ENCODE measurements at regions not wholly inside any gene's neighbourhood (a gene's known extent, or its start where the extent isn't known, plus 50 kb on each side); places are given as distances from the start of the nearest gene placed in this dataset.
"Not testable (repeated sequence)": the region's sequence is repeated elsewhere in the genome, so short reads cannot be mapped to it uniquely, and the experiment has no call there.

DNA sequence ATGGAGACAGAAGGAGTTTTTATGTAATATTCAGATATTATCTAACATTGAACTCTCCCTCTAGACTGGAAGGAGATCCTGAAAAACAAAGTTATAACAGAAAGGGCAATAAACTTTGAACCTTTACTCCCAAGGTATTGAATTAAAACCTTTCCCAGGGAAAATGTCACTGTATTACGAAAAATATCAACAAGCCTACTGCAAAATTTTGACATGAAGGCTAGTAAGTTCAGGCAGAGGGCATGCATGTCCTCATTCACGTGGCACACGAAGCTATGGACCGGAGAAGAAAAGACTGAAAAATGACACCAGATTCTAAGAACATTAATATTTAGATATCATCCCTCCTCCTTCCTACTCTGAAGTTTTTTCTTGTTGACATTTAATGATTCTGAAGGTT is 638.8 kb downstream of the LRRC70 start:
- no peak for DNase-seq (ENCODE audit: low read depth in 2 of 3, low spot score in 1 of 3)

DNA sequence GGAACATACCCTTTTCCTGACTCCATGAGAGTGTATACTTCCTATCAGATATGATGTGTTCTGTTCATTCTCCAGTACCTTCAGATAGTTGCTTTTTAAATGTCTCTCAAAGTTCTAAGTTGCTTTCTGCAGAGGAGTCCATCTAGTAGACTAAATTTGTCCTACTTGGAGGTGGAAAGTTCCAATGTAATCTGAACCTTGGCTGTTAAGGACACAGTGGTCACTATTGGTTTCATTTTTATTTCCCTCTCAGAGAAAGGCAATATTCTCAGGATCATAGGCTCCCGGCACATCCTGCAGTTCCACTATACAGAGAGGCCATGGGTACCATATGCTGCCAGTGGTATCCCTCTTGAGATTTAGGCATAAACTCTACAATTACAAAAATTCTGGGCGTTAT is 634.6 kb downstream of the LRRC70 start:
- DNase-seq (ENCODE audit: low read depth in 2 of 3, low spot score in 1 of 3) = no peak

DNA sequence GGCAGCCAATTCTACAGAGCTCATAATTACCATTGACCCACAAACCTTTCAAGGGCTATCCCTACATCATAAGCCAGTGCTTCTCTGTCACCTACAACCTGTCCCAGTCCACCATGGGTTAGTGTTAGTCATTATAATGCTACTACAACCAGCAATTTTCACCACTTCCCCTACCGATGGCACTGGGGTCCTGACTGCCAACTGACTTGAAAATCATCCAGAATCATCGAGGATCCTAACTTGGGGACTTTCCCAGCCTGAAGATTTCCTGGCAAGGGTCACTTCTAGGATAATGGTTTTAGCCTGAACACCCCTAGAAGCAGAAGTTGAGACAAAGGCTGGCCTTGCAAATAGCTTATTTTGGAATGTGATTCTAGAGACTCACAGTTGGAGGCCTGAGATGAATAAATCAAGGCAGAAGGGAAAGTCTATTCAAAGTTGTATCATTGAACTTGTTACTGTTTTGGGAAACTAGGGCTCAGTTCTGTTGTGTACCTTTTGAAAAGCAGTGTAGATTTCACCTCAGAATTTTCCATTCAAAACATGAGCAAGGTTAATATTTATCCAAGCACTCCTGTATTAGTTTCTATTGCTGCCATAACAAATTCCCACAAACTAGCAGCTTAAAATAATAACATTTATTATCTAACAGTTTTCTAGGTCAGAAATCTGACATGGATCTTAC is 633.0 kb downstream of the LRRC70 start:
- no peak for DNase-seq (ENCODE audit: low read depth in 2 of 3, low spot score in 1 of 3)

DNA sequence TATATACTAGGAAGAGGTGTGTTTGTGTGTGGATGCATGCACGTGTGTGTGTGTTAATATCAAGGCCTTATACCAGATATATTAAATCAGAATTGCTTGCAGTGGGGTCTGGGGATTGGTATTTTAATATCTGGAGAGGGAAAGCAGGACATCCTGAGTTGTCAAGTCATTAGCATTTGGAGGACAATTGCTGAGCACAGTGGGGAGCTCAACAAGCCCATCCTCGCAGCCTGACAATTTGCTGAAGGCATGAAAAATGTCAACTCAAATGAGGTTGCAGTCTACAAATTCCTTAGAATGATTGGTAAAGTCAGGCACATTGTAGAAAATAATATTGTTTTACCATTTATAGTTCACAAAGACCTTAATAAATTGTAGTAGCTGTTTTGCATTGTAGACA is 627.4 kb downstream of the LRRC70 start:
- no peak for DNase-seq (ENCODE audit: low read depth in 2 of 3, low spot score in 1 of 3)

DNA sequence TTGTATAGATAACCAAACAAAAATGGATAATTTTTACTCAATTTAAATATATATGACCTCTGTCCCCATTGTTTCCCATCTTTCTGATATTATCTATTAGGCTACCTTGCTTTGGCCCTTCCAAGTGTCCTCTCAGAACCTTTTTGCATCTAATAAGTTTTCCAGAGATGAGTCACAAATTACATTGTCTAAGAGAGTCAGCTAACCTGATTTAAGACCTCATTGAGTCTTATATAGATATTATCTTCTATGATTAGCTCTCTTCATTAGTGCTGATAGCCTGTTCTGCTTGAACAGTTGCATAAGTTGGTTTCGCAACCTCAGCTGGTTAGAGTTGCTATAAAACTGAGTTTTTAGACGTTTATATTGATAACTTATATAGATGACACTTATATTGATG is 623.1 kb downstream of the LRRC70 start:
- no peak for DNase-seq (ENCODE audit: low read depth in 2 of 3, low spot score in 1 of 3)

DNA sequence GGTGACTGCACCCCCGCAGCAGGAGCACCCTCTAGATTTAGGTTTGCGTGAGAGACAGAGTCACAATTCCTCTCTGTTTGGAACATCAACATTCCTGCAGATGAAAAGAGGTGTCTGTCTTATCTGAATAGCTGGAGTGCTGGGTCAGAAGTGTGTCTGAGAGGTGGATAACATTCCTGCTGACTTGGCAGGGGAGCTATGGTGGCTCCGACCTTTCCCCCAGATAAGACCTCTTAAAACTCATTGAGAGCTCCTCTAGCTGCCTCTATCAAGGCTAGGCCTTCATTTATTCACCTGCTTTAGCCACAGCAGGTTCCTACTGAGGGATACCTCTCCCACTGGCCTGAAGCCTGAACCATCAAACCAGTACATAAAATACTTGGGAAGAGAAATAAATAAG is 615.5 kb downstream of the LRRC70 start:
- no peak for DNase-seq (ENCODE audit: low read depth in 2 of 3, low spot score in 1 of 3)

DNA sequence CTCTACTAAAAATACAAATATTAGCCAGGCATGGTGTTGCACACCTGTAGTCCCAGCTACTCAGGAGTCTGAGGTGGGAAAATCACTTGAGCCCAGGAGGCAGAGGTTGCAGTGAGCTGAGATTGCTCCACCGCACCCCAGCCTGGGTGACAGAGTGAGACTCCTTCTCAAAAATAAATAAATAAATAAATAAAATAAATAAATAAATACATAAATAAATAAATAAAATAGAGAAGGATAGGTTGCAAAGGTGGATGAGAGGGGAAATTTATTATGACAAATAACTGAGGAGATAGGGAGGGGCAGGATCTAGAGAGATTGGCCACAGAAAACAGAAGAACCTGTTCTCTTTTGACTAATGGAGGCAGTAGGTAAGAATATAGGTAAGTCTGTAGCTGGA is 601.6 kb downstream of the LRRC70 start:
- DNase-seq (ENCODE audit: low read depth in 2 of 3, low spot score in 1 of 3) = not testable (repeated sequence)

DNA sequence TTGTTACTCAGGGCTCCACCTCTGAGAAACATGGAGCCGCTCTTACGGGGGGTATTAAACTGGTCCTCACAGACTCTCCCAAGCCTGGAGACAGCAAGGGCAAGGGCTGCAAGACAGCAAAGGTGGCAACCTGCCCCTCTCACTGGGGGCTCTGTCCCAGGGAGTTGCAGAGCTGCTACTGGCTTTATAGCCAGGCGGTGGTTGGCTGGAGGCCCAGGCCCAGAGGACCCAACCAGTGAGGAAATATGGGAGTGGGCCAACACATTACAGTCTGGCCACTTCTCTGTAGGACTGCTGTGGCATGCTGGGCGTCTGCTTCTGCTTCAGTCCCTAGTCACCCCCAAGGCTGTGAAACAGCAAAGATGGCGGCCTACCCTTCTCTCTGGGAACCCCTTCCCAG is 597.2 kb downstream of the LRRC70 start:
- no peak for DNase-seq (ENCODE audit: low read depth in 2 of 3, low spot score in 1 of 3)

DNA sequence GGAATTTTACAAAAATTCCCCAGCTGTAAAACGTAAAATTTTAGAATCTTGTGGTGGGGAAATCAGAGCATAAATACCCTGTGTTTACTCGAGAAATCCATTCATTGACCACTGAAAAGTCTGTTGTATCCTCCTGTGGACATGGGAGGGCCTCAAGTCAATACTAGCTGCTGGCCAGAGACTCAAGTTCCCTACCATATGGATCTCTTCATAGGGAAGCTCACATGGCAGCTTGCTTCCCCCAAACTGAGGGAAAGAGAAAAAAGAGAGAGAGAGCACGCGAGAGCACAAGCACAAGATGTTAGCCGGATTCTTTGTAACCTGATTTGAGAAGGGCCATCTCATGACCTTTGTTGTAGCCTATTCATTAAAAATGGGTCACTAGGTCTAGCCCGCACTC is 591.9 kb downstream of the LRRC70 start:
- DNase-seq (ENCODE audit: low read depth in 2 of 3, low spot score in 1 of 3) = no peak

DNA sequence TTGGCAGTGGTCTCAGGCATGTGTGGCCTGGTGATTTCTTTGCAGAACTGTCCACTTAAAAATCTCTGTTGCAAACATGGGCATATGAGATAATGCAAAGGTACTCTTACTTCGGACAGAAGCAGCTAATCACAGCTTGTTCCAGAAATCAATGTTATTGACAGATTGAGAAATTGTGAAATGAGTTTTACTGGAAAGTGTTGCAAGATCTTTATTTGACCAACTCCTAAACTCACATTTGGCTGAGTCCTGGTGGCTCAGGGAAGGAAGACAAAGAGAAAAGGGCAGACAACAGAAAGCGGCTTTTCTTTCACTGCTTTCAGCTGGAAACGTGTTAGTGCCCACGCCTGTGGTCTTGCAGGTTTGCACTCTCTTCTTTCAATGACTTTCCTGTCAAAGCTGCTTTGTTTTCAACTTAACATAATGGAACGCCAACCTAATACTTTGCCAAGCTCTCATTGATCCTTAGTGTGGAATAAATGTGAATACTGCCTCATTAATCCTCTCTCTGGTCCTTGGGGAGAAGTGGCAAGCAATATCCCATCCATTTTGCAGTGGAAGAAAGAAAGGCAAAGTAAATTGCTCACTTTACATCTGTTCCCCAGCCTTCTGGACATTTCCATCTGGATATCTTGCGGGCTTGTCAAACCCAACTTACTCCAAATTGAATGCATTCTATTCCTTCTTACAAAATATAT is 586.4 kb downstream of the LRRC70 start:
- no peak for DNase-seq (ENCODE audit: low read depth in 2 of 3, low spot score in 1 of 3)

DNA sequence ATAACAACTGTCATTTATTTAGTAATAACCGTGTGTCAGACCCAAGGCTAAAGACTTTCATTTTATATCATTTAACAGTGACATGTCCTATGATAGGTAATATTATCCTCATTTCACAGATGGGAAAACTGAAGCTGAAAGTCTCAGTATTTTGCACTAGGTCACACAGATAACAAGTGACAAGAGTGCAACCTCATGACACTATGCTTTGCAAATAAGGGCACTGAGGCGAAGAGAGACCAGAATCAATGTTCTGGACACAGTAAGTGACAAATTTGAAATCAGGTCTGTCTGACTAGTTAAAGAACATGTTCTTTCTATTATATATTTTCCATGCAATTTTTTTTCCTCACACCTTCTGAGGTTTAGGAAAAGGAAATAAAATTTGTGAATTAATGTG is 585.7 kb downstream of the LRRC70 start:
- no peak for DNase-seq (ENCODE audit: low read depth in 2 of 3, low spot score in 1 of 3)

DNA sequence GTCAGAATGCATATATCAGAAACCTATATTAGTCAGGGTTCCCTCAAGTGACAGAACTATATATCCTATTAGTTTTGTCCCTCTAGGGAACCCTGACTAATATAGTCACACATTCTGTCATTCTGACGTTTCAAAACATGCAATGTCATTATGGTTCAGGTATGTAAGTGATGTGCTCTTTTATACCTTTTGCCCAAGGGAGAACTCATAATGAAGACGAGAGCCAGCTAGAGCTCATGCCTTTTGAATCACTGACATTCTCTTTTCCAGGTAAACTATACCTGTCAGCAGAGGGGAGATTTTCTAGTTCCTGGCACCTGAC is 576.7 kb downstream of the LRRC70 start:
- no peak for DNase-seq (ENCODE audit: low read depth in 2 of 3, low spot score in 1 of 3)

DNA sequence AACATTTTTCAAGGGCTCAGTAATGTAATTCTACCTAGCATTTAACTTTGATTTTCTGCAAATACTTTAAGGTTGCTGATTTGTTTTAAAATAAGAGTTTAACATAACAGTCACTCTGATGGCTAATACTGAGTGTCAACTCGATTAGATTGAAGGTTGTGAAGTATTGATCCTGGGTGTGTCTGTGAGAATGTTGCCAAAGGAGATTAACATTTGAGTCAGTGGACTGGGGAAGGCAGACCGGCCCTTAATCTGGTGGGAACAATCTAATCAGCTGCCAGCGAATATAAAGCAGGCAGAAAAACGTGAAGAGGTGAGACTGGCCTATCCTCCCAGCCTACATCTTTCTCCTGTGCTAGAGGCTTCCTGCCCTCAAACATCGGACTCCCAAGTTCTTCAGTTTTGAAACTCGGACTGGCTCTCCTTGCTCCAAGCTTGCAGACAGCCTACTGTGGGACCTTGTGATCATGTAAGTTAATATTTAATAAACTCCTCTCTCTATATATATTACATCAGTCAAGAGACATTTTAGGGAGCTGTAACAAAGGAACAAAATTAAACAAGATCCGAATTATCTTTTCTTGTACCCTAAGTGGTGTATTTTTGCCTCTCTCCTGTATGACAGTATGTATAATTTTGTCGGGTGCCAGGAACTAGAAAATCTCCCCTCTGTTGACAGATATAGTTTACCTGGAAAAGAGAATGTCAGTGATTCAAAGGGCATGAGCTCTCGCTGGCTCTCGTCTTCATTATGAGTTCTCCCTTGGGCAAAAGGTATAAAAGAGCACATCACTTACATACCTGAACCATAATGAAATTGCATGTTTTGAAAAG is 576.1 kb downstream of the LRRC70 start:
- DNase-seq (ENCODE audit: low read depth in 2 of 3, low spot score in 1 of 3) = no peak

DNA sequence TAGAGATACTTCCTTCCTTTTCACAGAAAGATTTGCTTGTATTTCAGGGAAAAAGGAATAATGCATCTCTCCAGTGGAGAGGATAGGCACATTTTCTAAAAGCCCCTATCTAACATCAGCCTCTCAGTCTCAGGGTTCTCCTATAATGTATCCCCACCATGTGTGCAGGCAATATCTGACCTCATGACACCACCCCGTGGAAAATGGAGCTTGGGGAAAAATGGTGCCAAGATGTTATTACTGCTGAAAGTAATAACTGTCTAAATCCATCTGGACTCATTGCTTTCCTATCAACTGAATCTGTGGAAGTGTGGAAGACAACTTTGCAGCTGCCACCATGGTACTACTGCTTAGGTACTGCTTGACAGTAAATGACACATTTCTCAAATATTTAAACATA is 574.3 kb downstream of the LRRC70 start:
- DNase-seq (ENCODE audit: low read depth in 2 of 3, low spot score in 1 of 3) = no peak

DNA sequence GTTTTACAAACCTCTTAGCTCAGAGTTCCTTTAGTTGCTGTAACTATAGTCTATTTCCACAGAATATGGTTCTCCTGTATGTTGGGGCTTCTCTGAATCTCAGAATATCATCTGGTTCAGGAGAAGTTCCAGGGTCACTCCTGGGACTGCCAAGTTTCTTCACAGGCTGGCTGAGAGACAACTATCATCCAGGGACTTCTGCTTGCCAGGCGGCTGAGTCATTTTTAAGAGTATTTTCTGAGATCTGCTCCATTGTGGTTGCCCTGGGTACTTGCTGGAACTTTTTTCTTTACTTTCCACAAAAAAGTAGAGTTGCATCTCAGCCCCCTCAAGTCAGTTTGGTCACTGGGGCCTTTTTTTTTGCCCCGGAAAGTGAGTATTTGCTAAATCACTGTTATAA is 566.5 kb downstream of the LRRC70 start:
- DNase-seq (ENCODE audit: low read depth in 2 of 3, low spot score in 1 of 3) = no peak

DNA sequence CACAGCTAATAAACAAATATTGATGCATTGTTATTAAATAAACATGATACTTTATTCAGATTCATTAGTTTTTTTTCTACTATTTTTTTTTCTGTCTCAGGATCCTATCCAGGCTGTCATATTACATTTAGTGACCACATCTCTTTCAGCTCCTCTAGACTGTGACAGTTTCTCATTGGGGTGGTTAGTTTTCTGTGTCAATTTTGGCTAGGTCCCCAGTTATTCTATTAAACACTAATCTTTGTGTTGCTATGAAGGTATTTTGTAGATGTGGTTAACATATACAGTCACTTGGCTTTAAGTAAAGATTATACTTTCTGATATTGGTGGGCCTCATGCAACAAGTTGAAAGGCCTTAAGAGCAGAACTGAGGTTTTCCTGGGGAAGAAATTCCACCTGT is 563.0 kb downstream of the LRRC70 start:
- DNase-seq (ENCODE audit: low read depth in 2 of 3, low spot score in 1 of 3) = no peak

DNA sequence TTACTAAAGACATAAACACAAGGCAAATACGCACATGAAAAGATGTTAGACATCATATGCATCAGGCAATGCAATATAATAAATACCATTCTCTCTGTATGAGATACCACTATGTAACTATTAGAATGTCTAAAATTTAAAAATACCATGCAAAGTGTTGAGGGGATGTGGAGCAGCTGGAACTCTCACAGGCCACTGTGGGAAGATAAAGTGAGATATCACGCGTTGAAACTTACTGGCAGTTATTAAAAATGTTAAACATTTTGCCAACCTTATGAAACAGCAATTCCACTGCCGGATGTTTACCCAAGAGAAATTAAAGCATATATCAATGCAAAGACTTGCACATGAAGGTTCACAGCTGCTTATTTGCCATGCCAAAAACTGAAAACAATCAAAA is 556.7 kb downstream of the LRRC70 start:
- DNase-seq (ENCODE audit: low read depth in 2 of 3, low spot score in 1 of 3) = no peak

DNA sequence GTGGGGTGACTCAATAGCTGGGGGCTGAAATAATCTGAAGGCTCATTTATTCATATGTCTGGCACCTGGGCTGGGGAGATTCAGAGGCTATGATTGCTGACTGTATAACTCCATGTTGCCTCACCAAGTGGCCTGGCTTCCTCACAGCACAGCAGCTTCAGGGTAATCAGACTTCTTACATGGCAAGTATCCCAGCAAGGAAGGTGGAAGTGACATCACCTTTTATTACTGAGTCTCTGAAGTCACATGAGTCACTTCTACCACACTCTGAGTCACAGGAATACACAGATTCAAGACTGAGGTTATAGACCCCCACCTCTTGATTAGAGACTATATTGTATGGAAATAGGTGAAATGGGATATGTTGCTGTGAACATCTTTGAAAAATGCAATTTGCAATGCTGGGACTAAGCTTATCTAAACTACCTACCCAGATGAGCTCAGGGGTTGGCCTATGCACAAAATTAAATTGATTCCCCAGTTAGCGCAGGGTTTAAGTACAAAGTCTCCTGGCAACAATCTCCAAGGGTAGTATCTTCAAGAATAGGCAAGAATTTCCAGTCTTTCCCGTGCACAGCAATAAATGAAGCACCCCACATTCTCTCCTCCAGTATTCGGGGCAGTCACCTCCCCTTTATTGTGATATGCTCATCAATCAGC is 553.1 kb downstream of the LRRC70 start:
- DNase-seq (ENCODE audit: low read depth in 2 of 3, low spot score in 1 of 3) = no peak

DNA sequence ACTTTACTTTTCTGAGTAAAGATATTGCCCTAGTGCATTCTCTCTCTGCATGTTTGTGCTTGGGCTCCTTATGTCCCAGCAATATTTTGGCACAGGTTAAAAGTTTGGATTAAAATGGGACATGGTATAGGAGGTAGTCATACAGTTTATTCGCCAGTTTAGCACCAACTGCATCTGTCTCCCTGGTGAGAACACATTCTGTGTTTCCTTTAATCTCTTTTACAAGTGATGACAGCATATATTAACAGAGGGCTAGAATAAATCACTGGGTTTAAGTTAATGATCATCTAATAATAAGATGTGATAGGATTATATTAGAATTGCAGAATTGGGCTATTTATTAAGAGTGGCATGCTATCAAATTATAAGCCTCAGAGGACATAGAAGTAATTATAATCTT is 550.1 kb downstream of the LRRC70 start:
- no peak for DNase-seq (ENCODE audit: low read depth in 2 of 3, low spot score in 1 of 3)

DNA sequence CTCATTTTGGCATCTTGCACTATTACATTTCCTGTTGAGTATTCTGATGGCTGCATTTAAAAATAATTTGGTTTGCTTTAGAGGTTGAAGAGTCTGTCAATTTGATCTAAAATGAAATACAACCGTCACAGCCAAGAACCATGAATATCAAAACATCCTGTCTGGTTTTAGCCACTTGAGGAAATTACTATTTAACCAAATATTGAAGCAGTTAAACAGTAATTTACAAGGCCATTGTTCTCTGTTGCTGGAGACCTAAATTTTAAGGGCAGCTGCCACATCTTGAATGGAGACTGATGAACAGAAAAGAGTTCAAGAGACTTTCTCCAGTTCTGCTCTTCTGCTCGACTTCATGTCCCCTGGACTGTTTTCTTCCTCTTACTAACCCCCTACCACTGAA is 549.4 kb downstream of the LRRC70 start:
- DNase-seq (ENCODE audit: low read depth in 2 of 3, low spot score in 1 of 3) = no peak

DNA sequence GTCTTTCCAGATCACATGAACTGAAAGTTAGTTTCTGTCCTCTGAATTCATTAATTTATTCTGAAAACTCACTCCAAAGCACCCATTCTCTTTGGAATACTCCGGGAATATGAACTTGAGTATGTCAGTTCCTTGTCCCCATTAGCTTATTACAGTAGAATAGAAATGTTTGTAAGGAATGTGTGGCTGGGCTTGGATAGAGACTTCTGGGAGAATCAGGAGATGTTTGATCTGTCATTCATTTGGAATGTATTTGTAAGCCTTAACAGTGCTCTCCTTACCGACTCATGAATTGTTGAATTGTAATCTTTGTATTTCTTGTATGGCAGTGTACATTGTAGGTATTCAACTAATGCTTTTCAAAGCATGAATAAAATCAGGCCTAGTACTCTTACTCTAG is 548.4 kb downstream of the LRRC70 start:
- DNase-seq (ENCODE audit: low read depth in 2 of 3, low spot score in 1 of 3) = no peak

DNA sequence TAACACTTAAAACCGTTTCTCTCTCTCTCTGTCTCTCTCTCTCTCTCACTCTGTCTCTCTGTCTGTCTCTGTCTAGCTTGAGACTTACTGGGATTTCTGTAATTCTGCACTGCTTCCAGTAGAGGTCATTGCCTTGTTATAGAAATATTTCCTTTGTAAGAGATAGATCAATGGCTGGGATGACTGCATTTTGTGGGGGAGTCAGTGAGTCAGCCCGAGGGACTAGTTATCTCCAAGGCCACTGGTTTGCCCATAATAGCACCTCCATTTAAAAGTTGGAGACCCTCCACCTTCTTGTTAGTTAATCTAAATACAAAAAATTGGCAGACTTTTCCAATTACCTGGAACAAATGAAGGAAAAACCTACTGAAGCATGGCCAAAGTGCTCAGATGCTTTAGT is 547.2 kb downstream of the LRRC70 start:
- no peak for DNase-seq (ENCODE audit: low read depth in 2 of 3, low spot score in 1 of 3)

All from stimulated activated CD4-positive, alpha-beta T cell treated with anti-CD3 and anti-CD28 coated beads, Interleukin-12 subunit alpha, Interleukin-12 subunit beta, amount 100 ng/mL, for 48 hours (primary cell).